ENCODE measurements at regions not wholly inside any gene's neighbourhood (a gene's known extent, or its start where the extent isn't known, plus 50 kb on each side); places are given as distances from the start of the nearest gene placed in this dataset.

GRCh38 chr3:148084931-148085330 lies 612.8 kb upstream of the AGTR1 start:
- Histone ChIP-seq H3K4me3 (replicated peaks; ENCODE audit: insufficient read depth, low read length) (no peak overlapping the region), H3K27ac (replicated peaks) (no peak overlapping the region), H3K27me3 (ENCODE audit: insufficient read depth, poor library complexity, severe bottlenecking) (no peaks in the 10 kb centered on the region)
- DNase-seq (ENCODE audit: low read depth in 1 of 2, low spot score in 1 of 2): no peak
- TF ChIP-seq, protein P1, sequence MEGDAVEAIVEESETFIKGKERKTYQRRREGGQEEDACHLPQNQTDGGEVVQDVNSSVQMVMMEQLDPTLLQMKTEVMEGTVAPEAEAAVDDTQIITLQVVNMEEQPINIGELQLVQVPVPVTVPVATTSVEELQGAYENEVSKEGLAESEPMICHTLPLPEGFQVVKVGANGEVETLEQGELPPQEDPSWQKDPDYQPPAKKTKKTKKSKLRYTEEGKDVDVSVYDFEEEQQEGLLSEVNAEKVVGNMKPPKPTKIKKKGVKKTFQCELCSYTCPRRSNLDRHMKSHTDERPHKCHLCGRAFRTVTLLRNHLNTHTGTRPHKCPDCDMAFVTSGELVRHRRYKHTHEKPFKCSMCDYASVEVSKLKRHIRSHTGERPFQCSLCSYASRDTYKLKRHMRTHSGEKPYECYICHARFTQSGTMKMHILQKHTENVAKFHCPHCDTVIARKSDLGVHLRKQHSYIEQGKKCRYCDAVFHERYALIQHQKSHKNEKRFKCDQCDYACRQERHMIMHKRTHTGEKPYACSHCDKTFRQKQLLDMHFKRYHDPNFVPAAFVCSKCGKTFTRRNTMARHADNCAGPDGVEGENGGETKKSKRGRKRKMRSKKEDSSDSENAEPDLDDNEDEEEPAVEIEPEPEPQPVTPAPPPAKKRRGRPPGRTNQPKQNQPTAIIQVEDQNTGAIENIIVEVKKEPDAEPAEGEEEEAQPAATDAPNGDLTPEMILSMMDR (IDR thresholded peaks at IDR 0.05; ENCODE audit: insufficient read depth, low read length): no peak
- TF ChIP-seq SPI1 (IDR thresholded peaks at IDR 0.05; ENCODE audit: borderline replicate concordance, low read depth) (no peak), GABPA (IDR thresholded peaks at IDR 0.05; ENCODE audit: low read depth) (no peak), POLR2AphosphoS5 (IDR thresholded peaks at IDR 0.05; ENCODE audit: low read depth) (no peak)
- TF ChIP-seq, protein P2, sequence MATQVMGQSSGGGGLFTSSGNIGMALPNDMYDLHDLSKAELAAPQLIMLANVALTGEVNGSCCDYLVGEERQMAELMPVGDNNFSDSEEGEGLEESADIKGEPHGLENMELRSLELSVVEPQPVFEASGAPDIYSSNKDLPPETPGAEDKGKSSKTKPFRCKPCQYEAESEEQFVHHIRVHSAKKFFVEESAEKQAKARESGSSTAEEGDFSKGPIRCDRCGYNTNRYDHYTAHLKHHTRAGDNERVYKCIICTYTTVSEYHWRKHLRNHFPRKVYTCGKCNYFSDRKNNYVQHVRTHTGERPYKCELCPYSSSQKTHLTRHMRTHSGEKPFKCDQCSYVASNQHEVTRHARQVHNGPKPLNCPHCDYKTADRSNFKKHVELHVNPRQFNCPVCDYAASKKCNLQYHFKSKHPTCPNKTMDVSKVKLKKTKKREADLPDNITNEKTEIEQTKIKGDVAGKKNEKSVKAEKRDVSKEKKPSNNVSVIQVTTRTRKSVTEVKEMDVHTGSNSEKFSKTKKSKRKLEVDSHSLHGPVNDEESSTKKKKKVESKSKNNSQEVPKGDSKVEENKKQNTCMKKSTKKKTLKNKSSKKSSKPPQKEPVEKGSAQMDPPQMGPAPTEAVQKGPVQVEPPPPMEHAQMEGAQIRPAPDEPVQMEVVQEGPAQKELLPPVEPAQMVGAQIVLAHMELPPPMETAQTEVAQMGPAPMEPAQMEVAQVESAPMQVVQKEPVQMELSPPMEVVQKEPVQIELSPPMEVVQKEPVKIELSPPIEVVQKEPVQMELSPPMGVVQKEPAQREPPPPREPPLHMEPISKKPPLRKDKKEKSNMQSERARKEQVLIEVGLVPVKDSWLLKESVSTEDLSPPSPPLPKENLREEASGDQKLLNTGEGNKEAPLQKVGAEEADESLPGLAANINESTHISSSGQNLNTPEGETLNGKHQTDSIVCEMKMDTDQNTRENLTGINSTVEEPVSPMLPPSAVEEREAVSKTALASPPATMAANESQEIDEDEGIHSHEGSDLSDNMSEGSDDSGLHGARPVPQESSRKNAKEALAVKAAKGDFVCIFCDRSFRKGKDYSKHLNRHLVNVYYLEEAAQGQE (IDR thresholded peaks at IDR 0.05; ENCODE audit: insufficient replicate concordance, low read depth): no peak

DNA sequence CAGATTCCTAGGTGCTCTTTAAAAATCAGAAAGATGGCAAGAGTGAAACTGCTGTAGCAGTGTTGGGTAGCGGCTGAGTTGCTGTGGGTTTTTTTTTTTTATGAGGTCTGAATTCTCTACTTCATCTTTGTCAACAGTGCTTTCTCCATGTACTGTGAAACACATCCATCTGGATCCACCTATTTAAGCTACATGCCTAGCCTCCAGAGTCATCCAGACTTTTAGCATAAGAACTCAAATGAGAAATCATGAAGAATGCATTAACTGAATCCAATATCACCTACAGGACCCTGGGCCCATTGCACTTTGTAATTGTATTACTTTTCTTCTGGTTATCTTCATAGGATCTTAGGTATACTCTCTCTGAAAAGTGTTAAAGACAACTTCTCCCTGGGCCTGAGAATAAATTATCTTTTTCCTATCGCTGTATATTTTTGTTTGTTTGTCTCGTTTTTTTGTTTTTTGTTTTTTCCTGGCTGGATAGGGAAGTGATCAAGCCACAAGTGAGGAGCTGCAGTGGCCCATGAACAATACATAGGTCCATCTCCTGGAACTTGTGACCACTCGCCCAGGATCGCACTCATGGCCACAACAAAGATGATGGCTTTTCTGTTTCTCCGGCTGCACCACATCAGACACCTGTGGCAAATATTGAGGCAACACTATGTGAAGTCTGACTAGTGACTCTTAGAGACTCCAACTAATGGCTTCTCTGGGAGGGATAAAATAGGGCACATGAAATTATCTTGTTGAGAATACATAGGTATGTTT lies 609.9 kb upstream of the AGTR1 start:
- no peak for DNase-seq (ENCODE audit: low read depth in 1 of 2, low spot score in 1 of 2)
- no peak overlapping the region for H3K27ac ChIP-seq (replicated peaks)
- H3K27me3 ChIP-seq (ENCODE audit: insufficient read depth, poor library complexity, severe bottlenecking): no peaks in the 10 kb centered on the region
- TF ChIP-seq SPI1 (IDR thresholded peaks at IDR 0.05; ENCODE audit: borderline replicate concordance, low read depth) (no peak), POLR2AphosphoS5 (IDR thresholded peaks at IDR 0.05; ENCODE audit: low read depth) (no peak), GABPA (IDR thresholded peaks at IDR 0.05; ENCODE audit: low read depth) (no peak)
- TF ChIP-seq, protein P2 (IDR thresholded peaks at IDR 0.05; ENCODE audit: insufficient replicate concordance, low read depth): no peak
- TF ChIP-seq, protein P1 (IDR thresholded peaks at IDR 0.05; ENCODE audit: insufficient read depth, low read length): no peak
- no peak overlapping the region for H3K4me3 ChIP-seq (replicated peaks; ENCODE audit: insufficient read depth, low read length)

- no peak overlapping the region for H3K4me3 ChIP-seq (replicated peaks; ENCODE audit: insufficient read depth, low read length)
- no peak for DNase-seq (ENCODE audit: low read depth in 1 of 2, low spot score in 1 of 2)
- TF ChIP-seq SPI1 (IDR thresholded peaks at IDR 0.05; ENCODE audit: borderline replicate concordance, low read depth): no peak
- no peak for TF ChIP-seq GABPA (IDR thresholded peaks at IDR 0.05; ENCODE audit: low read depth)
- TF ChIP-seq, protein P2 (IDR thresholded peaks at IDR 0.05; ENCODE audit: insufficient replicate concordance, low read depth): no peak
- TF ChIP-seq POLR2AphosphoS5 (IDR thresholded peaks at IDR 0.05; ENCODE audit: low read depth): no peak
- H3K27me3 ChIP-seq (ENCODE audit: insufficient read depth, poor library complexity, severe bottlenecking): no peaks in the 10 kb centered on the region
- H3K27ac ChIP-seq (replicated peaks): no peak overlapping the region
Measured at GRCh38 chr3:148089171-148089570, 608.5 kb upstream of the AGTR1 start.

All from HL-60 (cell line).